ENCODE measurements at regions not wholly inside any gene's neighbourhood (a gene's known extent, or its start where the extent isn't known, plus 50 kb on each side); places are given as distances from the start of the nearest gene placed in this dataset.

- no peak for TF ChIP-seq CTCF (conservative IDR thresholded peaks at IDR 0.05; ENCODE audit: low read depth, low read length)
These were observed 171.1 kb downstream of the ZNF330 start for GRCh38 chr4:141391771-141392170.

GRCh38 chr4:141395246-141395830 lies 174.6 kb downstream of the ZNF330 start:
- no peak for DNase-seq (ENCODE audit: low read depth)
- TF ChIP-seq CTCF (conservative IDR thresholded peaks at IDR 0.05; ENCODE audit: low read depth, low read length) = no peak
- no peak overlapping the region for H3K4me3 ChIP-seq (ENCODE audit: low read length)

More at GRCh38 chr4:141391771-141392170, 171.1 kb downstream of the ZNF330 start:
- no peak overlapping the region for H3K4me3 ChIP-seq (ENCODE audit: low read length)
- DNase-seq (ENCODE audit: low read depth) = peak; percentile 69

- no peak for TF ChIP-seq CTCF (conservative IDR thresholded peaks at IDR 0.05; ENCODE audit: low read depth, low read length)
- no peak for DNase-seq (ENCODE audit: low read depth)
- H3K4me3 ChIP-seq (ENCODE audit: low read length) = no peak overlapping the region
These were observed 175.2 kb downstream of the ZNF330 start for GRCh38 chr4:141395919-141396318.

- DNase-seq (ENCODE audit: low read depth) = no peak
- H3K4me3 ChIP-seq (ENCODE audit: low read length) = no peak overlapping the region
- TF ChIP-seq CTCF (conservative IDR thresholded peaks at IDR 0.05; ENCODE audit: low read depth, low read length) = no peak
These were observed 182.0 kb downstream of the ZNF330 start for GRCh38 chr4:141402712-141403111.

GRCh38 chr4:141403782-141404181 lies 183.1 kb downstream of the ZNF330 start:
- H3K4me3 ChIP-seq (ENCODE audit: low read length) = no peak overlapping the region
- TF ChIP-seq CTCF (conservative IDR thresholded peaks at IDR 0.05; ENCODE audit: low read depth, low read length) = no peak
- no peak for DNase-seq (ENCODE audit: low read depth)

GRCh38 chr4:141406237-141406636 lies 185.5 kb downstream of the ZNF330 start:
- DNase-seq (ENCODE audit: low read depth) = no peak
- TF ChIP-seq CTCF (conservative IDR thresholded peaks at IDR 0.05; ENCODE audit: low read depth, low read length) = no peak
- H3K4me3 ChIP-seq (ENCODE audit: low read length) = no peak overlapping the region

- no peak overlapping the region for H3K4me3 ChIP-seq (ENCODE audit: low read length)
- no peak for TF ChIP-seq CTCF (conservative IDR thresholded peaks at IDR 0.05; ENCODE audit: low read depth, low read length)
- DNase-seq (ENCODE audit: low read depth) = no peak
These were observed 188.9 kb downstream of the ZNF330 start for GRCh38 chr4:141409556-141409955.
